NCI-H526 (cell line): ENCODE measurements at regions not wholly inside any gene's neighbourhood (a gene's known extent, or its start where the extent isn't known, plus 50 kb on each side); places are given as distances from the start of the nearest gene placed in this dataset.

Experiments
- DNase-seq, 2 experiments: peaks; one replicate each; lab custom pipeline; 2025; lab: John Stamatoyannopoulos, UW

DNA sequence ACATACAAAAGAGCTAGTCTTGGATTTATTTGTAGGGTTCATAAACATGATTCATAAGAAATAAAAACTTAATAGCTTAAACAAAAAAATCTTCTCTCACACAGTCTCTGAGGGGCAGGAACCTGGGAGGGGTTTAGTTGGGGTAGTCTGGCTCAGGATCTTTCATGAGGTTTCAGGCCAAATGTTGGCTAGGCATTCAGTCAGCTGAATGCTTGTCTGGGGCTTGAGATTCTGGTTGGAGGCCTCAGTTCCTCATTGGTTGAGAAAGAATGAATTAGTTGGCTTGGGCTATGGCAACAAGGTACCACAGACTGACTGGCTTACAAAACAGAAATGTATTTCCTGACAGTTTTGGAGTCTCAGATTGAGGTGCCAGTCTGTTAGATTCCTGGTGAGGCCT lies 74.3 kb downstream of the ANKRD7 start:
- DNase-seq: no peak

- DNase-seq: no peak
These were observed 75.7 kb downstream of the ANKRD7 start for GRCh38 chr7:118300177-118300576.

DNA sequence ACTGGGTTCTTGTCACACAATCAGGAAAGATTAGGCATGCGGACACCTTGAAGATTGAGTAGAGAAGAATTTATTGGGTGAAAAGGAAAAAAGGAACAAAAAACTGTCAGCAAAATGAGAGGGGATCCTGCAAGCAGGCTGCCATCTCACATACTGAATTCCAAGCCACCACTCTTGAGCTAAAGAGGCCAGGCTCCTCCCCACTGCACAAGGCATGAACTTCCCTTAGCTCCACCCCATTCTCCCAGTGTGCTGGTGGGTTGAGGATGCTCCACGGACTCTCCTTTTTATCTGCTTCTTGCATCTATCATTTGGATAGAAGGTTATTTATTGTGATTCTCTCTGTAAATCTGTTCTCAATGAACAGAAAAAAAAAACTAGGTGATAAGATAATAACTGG lies 79.6 kb downstream of the ANKRD7 start:
- no peak for DNase-seq

DNA sequence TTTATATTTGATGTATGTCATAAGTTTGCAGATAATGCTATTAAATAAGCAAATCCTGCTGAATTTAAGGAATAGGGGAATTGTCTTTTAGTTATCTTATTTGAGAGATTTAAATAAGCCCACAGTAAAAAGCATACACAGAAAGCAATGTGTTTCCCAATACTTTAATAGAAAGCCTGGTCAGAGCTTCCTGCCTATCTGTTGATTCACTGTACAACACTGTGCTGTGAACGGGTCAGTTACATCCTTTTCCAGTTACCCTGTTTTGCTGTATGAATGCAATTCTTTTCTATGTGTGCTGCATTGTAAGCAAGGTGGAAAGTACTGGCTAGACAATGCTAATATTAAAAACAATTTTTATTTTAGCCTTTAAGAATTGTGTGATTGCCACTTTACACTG lies 81.2 kb downstream of the ANKRD7 start:
- no peak for DNase-seq

DNA sequence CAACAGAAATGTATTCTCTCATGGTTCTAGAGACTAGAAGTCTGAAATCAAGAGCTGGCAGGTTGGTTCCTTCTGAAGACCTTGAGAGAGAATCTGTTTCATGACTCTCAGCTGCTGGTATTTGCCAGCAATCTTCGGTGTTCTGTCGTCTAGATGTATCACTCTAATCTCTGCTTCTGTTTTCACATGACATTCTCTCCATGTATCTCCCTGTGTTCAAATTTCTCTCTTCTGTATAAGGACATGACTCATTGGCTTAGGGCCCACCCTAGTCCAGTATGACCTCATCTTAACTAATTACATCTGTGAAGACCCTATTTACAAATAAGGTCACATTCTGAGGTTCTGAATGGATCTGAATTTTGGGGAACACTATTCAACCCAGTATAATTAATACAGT lies 82.3 kb downstream of the ANKRD7 start:
- DNase-seq: no peak

GRCh38 chr7:118311121-118311836 lies 86.8 kb downstream of the ANKRD7 start:
- no peak for DNase-seq

DNA sequence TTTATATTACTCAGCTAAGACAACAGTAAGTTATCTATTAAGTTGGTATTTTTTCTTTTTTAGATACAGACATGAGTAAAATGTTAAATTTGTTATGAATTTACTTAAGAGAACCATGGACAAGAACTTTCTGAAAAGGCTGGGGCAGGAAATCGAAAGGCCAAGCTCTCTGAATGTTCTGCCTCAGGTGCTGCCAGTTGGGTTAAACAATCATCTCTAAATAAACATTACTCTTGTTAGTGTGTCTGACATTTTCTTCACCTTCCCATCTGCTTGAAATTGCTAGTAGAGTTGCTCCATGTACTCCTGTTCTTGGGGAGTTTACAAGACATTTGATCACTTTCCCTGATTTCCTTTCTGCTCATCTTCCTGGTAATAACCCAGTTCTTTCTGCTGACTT lies 87.5 kb downstream of the ANKRD7 start:
- no peak for DNase-seq

- no peak for DNase-seq
These were observed 88.5 kb downstream of the ANKRD7 start for GRCh38 chr7:118312966-118313365.

DNA sequence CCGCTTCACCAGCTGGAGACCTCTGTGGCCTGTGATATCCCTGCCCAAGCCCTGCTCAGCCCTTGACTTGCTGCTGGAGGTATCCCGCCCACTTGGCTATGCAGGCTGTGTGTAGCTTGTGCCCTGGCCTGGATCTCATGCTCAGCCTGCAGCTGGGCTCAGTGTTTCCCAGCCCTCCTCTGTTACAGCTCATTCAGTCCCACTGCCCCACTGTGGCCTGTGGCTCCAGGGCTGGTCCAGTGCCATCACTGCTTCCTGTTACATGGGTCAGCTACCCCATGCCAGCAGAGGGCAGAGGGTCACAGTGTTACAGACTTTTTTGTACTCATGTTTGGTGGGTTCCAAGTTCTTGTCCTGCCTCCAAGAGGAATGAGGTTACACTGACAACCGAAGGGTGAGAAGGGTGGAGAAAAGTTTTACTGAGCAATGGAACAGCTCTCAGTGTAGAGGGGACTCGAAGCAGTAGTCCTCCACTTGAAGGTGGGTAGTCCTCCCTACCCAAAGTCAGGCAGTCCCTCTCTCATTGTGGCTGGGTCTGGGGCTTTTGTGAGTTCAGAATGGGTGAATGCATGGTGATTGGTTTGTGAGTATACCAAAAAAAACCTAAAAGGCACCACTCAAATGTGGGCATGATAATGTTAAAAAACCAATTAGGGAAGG lies 100.4 kb downstream of the ANKRD7 start:
- no peak for DNase-seq

DNA sequence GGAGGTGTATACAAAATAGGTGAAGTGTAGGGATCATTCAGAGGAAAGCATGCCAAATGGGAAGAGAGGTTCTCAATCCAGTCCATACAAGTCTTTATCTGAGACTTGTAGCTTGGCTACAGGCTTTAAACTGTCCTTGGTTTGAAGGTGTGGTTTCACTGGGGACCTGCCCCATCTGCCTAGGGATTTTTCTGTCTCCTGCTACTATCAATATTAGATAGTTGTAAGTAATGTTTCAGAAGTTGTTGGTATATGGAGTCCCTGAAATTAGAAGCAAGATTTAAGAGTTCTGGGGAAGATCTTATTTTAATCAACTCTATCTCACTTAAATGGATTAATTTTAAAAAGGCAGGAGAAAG lies 100.9 kb downstream of the ANKRD7 start:
- DNase-seq: no peak

DNA sequence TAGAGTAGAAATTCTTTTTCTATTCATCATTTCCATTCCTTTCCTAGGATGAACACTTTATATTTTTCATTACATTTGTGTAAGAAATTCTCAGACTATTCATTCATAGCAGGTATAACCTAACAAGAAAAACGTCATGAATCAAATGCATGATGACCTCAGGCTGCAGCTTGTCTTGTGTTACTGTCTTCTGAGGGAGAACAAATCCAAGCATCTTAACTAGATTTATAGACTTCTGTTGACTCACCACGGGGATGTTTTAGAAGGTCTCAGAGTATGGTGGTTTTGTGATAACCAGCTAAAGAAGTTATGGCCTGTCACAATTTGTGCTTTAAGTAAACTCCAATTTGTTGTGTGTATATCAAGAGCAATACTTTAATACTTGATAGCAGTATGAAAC lies 102.7 kb downstream of the ANKRD7 start:
- no peak for DNase-seq

GRCh38 chr7:118328505-118329211 lies 104.2 kb downstream of the ANKRD7 start:
- DNase-seq: no peak

GRCh38 chr7:118330388-118330787 lies 105.9 kb downstream of the ANKRD7 start:
- DNase-seq: no peak

- DNase-seq: no peak
These were observed 122.2 kb downstream of the ANKRD7 start for GRCh38 chr7:118346748-118347147.

- DNase-seq: no peak
These were observed 125.1 kb downstream of the ANKRD7 start for GRCh38 chr7:118349604-118350003.

DNA sequence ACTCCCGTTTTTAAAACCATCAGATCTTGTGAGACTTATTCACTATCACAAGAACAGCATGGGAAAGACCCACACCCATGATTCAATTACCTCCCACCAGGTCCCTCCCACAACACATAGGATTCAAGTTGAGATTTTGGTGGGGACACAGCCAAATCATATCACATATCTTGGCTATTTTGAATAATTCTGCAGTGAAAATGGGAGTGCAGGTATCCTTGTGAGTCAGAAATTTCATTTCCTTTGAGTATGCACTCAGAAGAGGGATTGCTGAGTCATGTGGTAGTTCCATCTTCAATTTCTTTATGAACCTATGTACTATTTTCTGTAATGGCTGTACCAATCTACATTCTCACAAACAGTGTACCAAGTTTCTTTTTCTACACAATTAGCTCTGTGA lies 125.8 kb downstream of the ANKRD7 start:
- no peak for DNase-seq

DNA sequence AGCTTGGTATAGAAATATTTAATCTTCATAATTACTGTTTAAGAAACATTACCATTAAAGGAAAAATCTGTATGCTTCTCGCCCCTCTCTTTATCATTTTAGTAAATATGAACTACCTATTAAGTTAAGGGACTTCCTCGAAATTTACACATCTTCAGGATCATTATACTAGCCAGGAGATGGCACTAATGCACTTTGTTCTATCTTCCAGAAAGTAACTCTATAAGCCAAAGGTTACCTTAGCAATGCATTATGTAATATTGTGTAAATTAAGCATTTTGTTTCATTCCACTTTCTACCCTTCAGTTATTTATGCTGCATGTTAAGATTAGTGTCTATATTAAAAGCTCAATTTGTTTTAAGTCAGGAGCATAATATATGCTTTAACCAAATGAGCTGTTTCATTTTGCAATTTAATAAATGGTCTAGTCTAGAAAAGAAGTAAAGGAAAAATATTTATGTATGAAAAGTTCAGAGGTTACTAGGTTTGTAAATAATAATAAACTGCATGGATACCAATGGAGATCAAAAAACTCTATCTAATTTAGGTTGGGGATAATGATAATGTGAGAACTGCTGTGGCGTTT lies 128.5 kb downstream of the ANKRD7 start:
- DNase-seq: peak; percentile 60 to 65

GRCh38 chr7:118366363-118366762 lies 141.9 kb downstream of the ANKRD7 start:
- DNase-seq: no peak

GRCh38 chr7:118368958-118369357 lies 144.5 kb downstream of the ANKRD7 start:
- DNase-seq: no peak

DNA sequence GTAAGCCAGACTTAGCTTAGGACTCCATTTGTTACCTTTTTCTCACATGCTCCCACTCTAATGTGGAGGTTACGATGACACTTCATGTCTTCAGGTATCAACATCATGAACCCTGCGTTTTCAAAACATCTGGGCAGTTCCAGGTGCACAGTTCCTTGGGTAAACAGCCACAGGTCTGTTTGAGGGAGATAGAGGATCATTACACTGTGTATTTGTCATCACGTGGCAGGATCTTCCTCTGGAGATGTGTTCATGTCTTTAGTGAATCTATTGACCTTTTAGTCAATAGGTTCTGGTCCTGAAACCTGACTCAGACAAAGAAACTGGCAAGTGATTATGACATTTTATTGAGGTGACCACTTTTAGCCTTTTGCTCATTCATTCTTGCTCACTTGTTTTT lies 145.5 kb downstream of the ANKRD7 start:
- DNase-seq: no peak

- no peak for DNase-seq
These were observed 148.0 kb downstream of the ANKRD7 start for GRCh38 chr7:118372530-118372929.

- DNase-seq: no peak
These were observed 165.1 kb downstream of the ANKRD7 start for GRCh38 chr7:118389629-118390028.

- no peak for DNase-seq
These were observed 179.7 kb downstream of the ANKRD7 start for GRCh38 chr7:118404211-118404610.
